ENCODE measurements at regions not wholly inside any gene's neighbourhood (a gene's known extent, or its start where the extent isn't known, plus 50 kb on each side); places are given as distances from the start of the nearest gene placed in this dataset.

- H3K23me2 ChIP-seq (ENCODE audit: insufficient read length, low read depth, low read length, poor library complexity, severe bottlenecking) = no peaks in the 10 kb centered on the region
- Mint-ChIP-seq H3K27ac (no peak overlapping the region), H3K4me3 (no peak overlapping the region), H3K27me3 (ENCODE audit: low read depth) (no peaks in the 10 kb centered on the region), H3K36me3 (ENCODE audit: insufficient read depth in 1 of 3, low read depth in 3 of 3) (peaks cover 0 to 12% (median 6%) of the 10 kb centered on the region in 3 experiments; a peak in 6 of 7 replicates), H3K9me3 (peaks cover 12 to 13% of the 10 kb centered on the region in 2 experiments; a peak in 4 of 5 replicates), H3K4me1 (peaks cover 0 to 8% of the 10 kb centered on the region in 2 experiments; a peak in 2 of 4 replicates)
- H3K56ac ChIP-seq (ENCODE audit: insufficient read length, low read depth, low read length) = no peak overlapping the region
- H3T11ph ChIP-seq (ENCODE audit: low read length) = no peak overlapping the region
- H3K9me3 ChIP-seq (ENCODE audit: control insufficient read depth, low read depth, low read length) = no peaks in the 10 kb centered on the region
- H3K4me2 ChIP-seq (ENCODE audit: insufficient read depth, insufficient read length, low read length) = no peak overlapping the region
- WGBS (ENCODE audit: extremely low coverage, insufficient read length, low lambda C conversion rate) = no CpG with 5 or more reads among the region's 2 CpGs
- H3K4ac ChIP-seq (ENCODE audit: low read depth, low read length) = no peak overlapping the region
- no peaks in the 10 kb centered on the region; the same call in 1 of the 2 replicates for H3K4me1 ChIP-seq (ENCODE audit: insufficient read depth, low read length)
- H3K79me1 ChIP-seq (ENCODE audit: insufficient read depth, low read depth, low read length, poor library complexity, severe bottlenecking) = no peaks in the 10 kb centered on the region
- no peak overlapping the region for H2AFZ ChIP-seq (ENCODE audit: low read length)
- no peaks in the 10 kb centered on the region for H3K27me3 ChIP-seq (ENCODE audit: insufficient read depth, low read length)
- no peak for DNase-seq
- no peak overlapping the region for H2BK15ac ChIP-seq (ENCODE audit: low read depth, low read length)
- H3K9ac ChIP-seq (ENCODE audit: extremely low read depth, insufficient read length, low read length) = no peak overlapping the region
- TF ChIP-seq CTCF (conservative IDR thresholded peaks at IDR 0.05) = no peak
- no peak overlapping the region for H2AK5ac ChIP-seq (ENCODE audit: insufficient read length, low read length)
- no peaks in the 10 kb centered on the region for H4K20me1 ChIP-seq (ENCODE audit: control insufficient read depth, insufficient read depth, insufficient read length)
- H3K23ac ChIP-seq (ENCODE audit: insufficient read length, low read depth, low read length) = no peak overlapping the region
- H3K27ac ChIP-seq (ENCODE audit: insufficient read length, low read depth, low read length) = no peak overlapping the region
- no peaks in the 10 kb centered on the region for H3K79me2 ChIP-seq (ENCODE audit: insufficient read depth, low read length)
- H2BK12ac ChIP-seq (ENCODE audit: insufficient read length, low read depth, low read length) = no peak overlapping the region
- H4K91ac ChIP-seq (ENCODE audit: insufficient read length, low read depth, low read length) = no peak overlapping the region
- no peak overlapping the region for H3K14ac ChIP-seq (ENCODE audit: insufficient read depth, low read length)
- H4K5ac ChIP-seq (ENCODE audit: insufficient read length, low read depth, low read length) = no peak overlapping the region
- H2BK120ac ChIP-seq (ENCODE audit: low read depth, low read length, poor library complexity, severe bottlenecking) = no peak overlapping the region
- no peak overlapping the region for H2BK20ac ChIP-seq (ENCODE audit: low read depth, low read length, poor library complexity, severe bottlenecking)
- no peak overlapping the region for H2BK5ac ChIP-seq (ENCODE audit: insufficient read length, low read length)
- no peak overlapping the region for H4K8ac ChIP-seq (replicated peaks; ENCODE audit: insufficient read length, low read depth, low read length)
- H3K18ac ChIP-seq (ENCODE audit: insufficient read length, low read depth, low read length) = no peak overlapping the region
These were observed 374.7 kb downstream of the ADAMTS20 start for GRCh38 chr12:43177276-43177675.
